GM23338 (cell line): ENCODE measurements at regions not wholly inside any gene's neighbourhood (a gene's known extent, or its start where the extent isn't known, plus 50 kb on each side); places are given as distances from the start of the nearest gene placed in this dataset.

ENCODE experiments used
- ATAC-seq: fragments of 200-7000 bp; cut with Tn5 transposase; 3 replicates; pipeline ENCODE4 v1.9.1; 2020
- DNase-seq: peaks from one replicate; pipeline ENCODE4 v3.0.0-alpha.2; 2015; ENCODE audit warnings: low spot score
- H2AFZ ChIP-seq: fragments of 200-600 bp; sonication (generic); 2 replicates; pipeline ENCODE4 v1.8.0; 2016; ENCODE audit warnings: antibody characterized with exemption, mild to moderate bottlenecking, moderate library complexity
- H3F3A ChIP-seq: fragments of 200-600 bp; sonication (generic); replicated peaks from 2 replicates; pipeline ENCODE4 v1.8.0; 2017; ENCODE audit warnings: antibody characterized with exemption, mixed run types, low read depth
- H3K27ac ChIP-seq: fragments of 200-600 bp; sonication (generic); 2 replicates; pipeline ENCODE4 v1.6.1; 2016; ENCODE audit warnings: low read depth
- H3K27me3 ChIP-seq: fragments of 200-600 bp; sonication (generic); 2 replicates; pipeline ENCODE4 v1.8.0; 2016; ENCODE audit warnings: mild to moderate bottlenecking, mixed run types, moderate library complexity; ENCODE audit not compliant: insufficient read depth
- H3K36me3 ChIP-seq: fragments of 200-600 bp; sonication (generic); 2 replicates; pipeline ENCODE4 v1.8.0; 2016; ENCODE audit warnings: mild to moderate bottlenecking; ENCODE audit not compliant: insufficient read depth
- H3K4me1 ChIP-seq: fragments of 200-600 bp; sonication (generic); 2 replicates; pipeline ENCODE4 v1.8.0; 2016; ENCODE audit warnings: mild to moderate bottlenecking, moderate library complexity; ENCODE audit not compliant: insufficient read depth
- H3K4me2 ChIP-seq: fragments of 200-600 bp; sonication (generic); 2 replicates; pipeline ENCODE4 v1.7.1; 2017; ENCODE audit warnings: mixed run types
- H3K4me3 ChIP-seq: fragments of 200-600 bp; sonication (generic); 2 replicates; pipeline ENCODE4 v1.6.1; 2016; ENCODE audit warnings: mixed run types
- H3K79me2 ChIP-seq: fragments of 200-600 bp; sonication (generic); replicated peaks from 2 replicates; pipeline ENCODE4 v1.8.0; 2017; ENCODE audit warnings: mild to moderate bottlenecking; ENCODE audit not compliant: insufficient read depth
- H3K9me2 ChIP-seq: fragments of 200-600 bp; sonication (generic); 2 replicates; pipeline ENCODE4 v1.8.0; 2017; ENCODE audit not compliant: insufficient read depth
- H4K20me1 ChIP-seq: fragments of 200-600 bp; sonication (generic); replicated peaks from 2 replicates; pipeline ENCODE4 v1.8.0; 2017; ENCODE audit warnings: mild to moderate bottlenecking; ENCODE audit not compliant: insufficient read depth
- H3K27ac Mint-ChIP-seq: 2 replicates; pipeline ENCODE4 v1.8.0; 2020; ENCODE audit warnings: inconsistent platforms, mild to moderate bottlenecking, moderate library complexity, mixed read lengths
- H3K27me3 Mint-ChIP-seq: 3 replicates; pipeline ENCODE4 v1.8.0; 2022; ENCODE audit warnings: low read depth, mild to moderate bottlenecking, moderate library complexity, mixed read lengths, inconsistent platforms; ENCODE audit not compliant: insufficient read depth, poor library complexity
- H3K36me3 Mint-ChIP-seq: 3 replicates; pipeline ENCODE4 v1.8.0; 2021; ENCODE audit warnings: low read depth, mild to moderate bottlenecking, inconsistent platforms, moderate library complexity, mixed read lengths
- H3K4me1 Mint-ChIP-seq: 3 replicates; pipeline ENCODE4 v1.8.0; 2020; ENCODE audit warnings: mild to moderate bottlenecking, inconsistent platforms, mixed read lengths
- H3K4me3 Mint-ChIP-seq: 3 replicates; pipeline ENCODE4 v1.8.0; 2021; ENCODE audit warnings: moderate library complexity, mild to moderate bottlenecking, inconsistent platforms, mixed read lengths
- H3K9me3 Mint-ChIP-seq: 3 replicates; pipeline ENCODE4 v1.8.0; 2020; ENCODE audit warnings: moderate library complexity, mild to moderate bottlenecking, inconsistent platforms, mixed read lengths
- CREB1 ChIP-seq: fragments of 250-450 bp; sonication (Bioruptor Pico); IDR thresholded peaks from 2 replicates; pipeline ENCODE4 v1.5.0; 2020; ENCODE audit warnings: low read depth, mild to moderate bottlenecking, moderate library complexity
- ETS1 ChIP-seq: IDR thresholded peaks from 2 replicates; pipeline ENCODE4 v1.6.1; 2016; ENCODE audit warnings: antibody characterized with exemption
- EZH2 ChIP-seq: fragments of 200-600 bp; sonication (generic); IDR thresholded peaks from one replicate; pipeline ENCODE4 v1.8.0; 2017; ENCODE audit warnings: antibody characterized with exemption, mild to moderate bottlenecking, low read depth; ENCODE audit not compliant: unreplicated experiment
- EZH2phosphoT487 ChIP-seq: fragments of 200-600 bp; sonication (generic); IDR thresholded peaks from one replicate; pipeline ENCODE4 v1.8.1; 2018; ENCODE audit warnings: antibody characterized with exemption; ENCODE audit not compliant: unreplicated experiment
- JUNB ChIP-seq: IDR thresholded peaks from one replicate; pipeline ENCODE4 v1.6.1; 2016; ENCODE audit warnings: antibody characterized with exemption; ENCODE audit not compliant: unreplicated experiment
- POLR2AphosphoS5 ChIP-seq: IDR thresholded peaks from 2 replicates; pipeline ENCODE4 v1.6.1; 2016; ENCODE audit warnings: antibody characterized with exemption, low read depth
- STAT1 ChIP-seq: IDR thresholded peaks from one replicate; pipeline ENCODE4 v1.6.1; 2016; ENCODE audit warnings: antibody characterized with exemption; ENCODE audit not compliant: unreplicated experiment
- ZNF331 ChIP-seq: fragments of 250-450 bp; sonication (Bioruptor Pico); IDR thresholded peaks from 2 replicates; pipeline ENCODE4 v1.5.0; 2020; ENCODE audit warnings: low read depth, mild to moderate bottlenecking, moderate library complexity
- TF ChIP-seq, protein P1 (sequence below), 2 experiments: fragments of 200-600 bp in 1 of 2; sonication (generic) in 1 of 2; conservative IDR thresholded peaks; 2 replicates each; pipeline versions ENCODE4 v1.5.1 to v1.6.1; 2016 to 2017; ENCODE audit warnings: antibody characterized with exemption in 2 of 2, low read depth in 2 of 2, mild to moderate bottlenecking in 2 of 2, moderate library complexity in 1 of 2
- TF ChIP-seq, protein P2 (sequence below): IDR thresholded peaks from one replicate; pipeline ENCODE4 v1.6.1; 2018; ENCODE audit warnings: antibody characterized with exemption; ENCODE audit not compliant: unreplicated experiment

- no peak for TF ChIP-seq ETS1
- TF ChIP-seq, protein P1, sequence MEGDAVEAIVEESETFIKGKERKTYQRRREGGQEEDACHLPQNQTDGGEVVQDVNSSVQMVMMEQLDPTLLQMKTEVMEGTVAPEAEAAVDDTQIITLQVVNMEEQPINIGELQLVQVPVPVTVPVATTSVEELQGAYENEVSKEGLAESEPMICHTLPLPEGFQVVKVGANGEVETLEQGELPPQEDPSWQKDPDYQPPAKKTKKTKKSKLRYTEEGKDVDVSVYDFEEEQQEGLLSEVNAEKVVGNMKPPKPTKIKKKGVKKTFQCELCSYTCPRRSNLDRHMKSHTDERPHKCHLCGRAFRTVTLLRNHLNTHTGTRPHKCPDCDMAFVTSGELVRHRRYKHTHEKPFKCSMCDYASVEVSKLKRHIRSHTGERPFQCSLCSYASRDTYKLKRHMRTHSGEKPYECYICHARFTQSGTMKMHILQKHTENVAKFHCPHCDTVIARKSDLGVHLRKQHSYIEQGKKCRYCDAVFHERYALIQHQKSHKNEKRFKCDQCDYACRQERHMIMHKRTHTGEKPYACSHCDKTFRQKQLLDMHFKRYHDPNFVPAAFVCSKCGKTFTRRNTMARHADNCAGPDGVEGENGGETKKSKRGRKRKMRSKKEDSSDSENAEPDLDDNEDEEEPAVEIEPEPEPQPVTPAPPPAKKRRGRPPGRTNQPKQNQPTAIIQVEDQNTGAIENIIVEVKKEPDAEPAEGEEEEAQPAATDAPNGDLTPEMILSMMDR (conservative IDR thresholded peaks at IDR 0.05; ENCODE audit: low read depth in 2 of 2) = no peak
- TF ChIP-seq EZH2 = no peak
- TF ChIP-seq EZH2phosphoT487 = no peak
- TF ChIP-seq POLR2AphosphoS5 = no peak
- TF ChIP-seq STAT1 = no peak
- no peak for TF ChIP-seq ZNF331 (CRISPR knock-in tag)
- TF ChIP-seq CREB1 (CRISPR knock-in tag) = no peak
- TF ChIP-seq, protein P2, sequence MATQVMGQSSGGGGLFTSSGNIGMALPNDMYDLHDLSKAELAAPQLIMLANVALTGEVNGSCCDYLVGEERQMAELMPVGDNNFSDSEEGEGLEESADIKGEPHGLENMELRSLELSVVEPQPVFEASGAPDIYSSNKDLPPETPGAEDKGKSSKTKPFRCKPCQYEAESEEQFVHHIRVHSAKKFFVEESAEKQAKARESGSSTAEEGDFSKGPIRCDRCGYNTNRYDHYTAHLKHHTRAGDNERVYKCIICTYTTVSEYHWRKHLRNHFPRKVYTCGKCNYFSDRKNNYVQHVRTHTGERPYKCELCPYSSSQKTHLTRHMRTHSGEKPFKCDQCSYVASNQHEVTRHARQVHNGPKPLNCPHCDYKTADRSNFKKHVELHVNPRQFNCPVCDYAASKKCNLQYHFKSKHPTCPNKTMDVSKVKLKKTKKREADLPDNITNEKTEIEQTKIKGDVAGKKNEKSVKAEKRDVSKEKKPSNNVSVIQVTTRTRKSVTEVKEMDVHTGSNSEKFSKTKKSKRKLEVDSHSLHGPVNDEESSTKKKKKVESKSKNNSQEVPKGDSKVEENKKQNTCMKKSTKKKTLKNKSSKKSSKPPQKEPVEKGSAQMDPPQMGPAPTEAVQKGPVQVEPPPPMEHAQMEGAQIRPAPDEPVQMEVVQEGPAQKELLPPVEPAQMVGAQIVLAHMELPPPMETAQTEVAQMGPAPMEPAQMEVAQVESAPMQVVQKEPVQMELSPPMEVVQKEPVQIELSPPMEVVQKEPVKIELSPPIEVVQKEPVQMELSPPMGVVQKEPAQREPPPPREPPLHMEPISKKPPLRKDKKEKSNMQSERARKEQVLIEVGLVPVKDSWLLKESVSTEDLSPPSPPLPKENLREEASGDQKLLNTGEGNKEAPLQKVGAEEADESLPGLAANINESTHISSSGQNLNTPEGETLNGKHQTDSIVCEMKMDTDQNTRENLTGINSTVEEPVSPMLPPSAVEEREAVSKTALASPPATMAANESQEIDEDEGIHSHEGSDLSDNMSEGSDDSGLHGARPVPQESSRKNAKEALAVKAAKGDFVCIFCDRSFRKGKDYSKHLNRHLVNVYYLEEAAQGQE = no peak
- no peak for TF ChIP-seq JUNB
These were observed 260.1 kb upstream of the UBE2E2 start (continued) for GRCh38 chr3:22942981-22943380.

GRCh38 chr3:22947851-22948250, 255.3 kb upstream of the UBE2E2 start:
- H3K27ac Mint-ChIP-seq = no peak overlapping the region
- DNase-seq = no peak
- H2AFZ ChIP-seq = no peak overlapping the region
- no peak overlapping the region for H3K27ac ChIP-seq
- no peak for TF ChIP-seq STAT1
- H3K27me3 Mint-ChIP-seq = no peaks in the 10 kb centered on the region
- peaks cover 7% of the 10 kb centered on the region for H3K9me3 Mint-ChIP-seq
- no peak overlapping the region for H3K4me2 ChIP-seq
- no peaks in the 10 kb centered on the region for H4K20me1 ChIP-seq
- no peaks in the 10 kb centered on the region for H3K36me3 ChIP-seq
- H3K4me1 Mint-ChIP-seq = no peaks in the 10 kb centered on the region
- no peaks in the 10 kb centered on the region for H3K79me2 ChIP-seq
- peaks cover 6% of the 10 kb centered on the region; the same call in 1 of the 2 replicates for H3K9me2 ChIP-seq
- H3K27me3 ChIP-seq = no peaks in the 10 kb centered on the region
- no peaks in the 10 kb centered on the region for H3F3A ChIP-seq
- H3K36me3 Mint-ChIP-seq = peaks cover 6% of the 10 kb centered on the region; the same call in 2 of the 3 replicates
- no peak for ATAC-seq
- no peak overlapping the region for H3K4me3 ChIP-seq
- H3K4me3 Mint-ChIP-seq = no peak overlapping the region
- no peaks in the 10 kb centered on the region for H3K4me1 ChIP-seq
